ENCODE measurements at regions not wholly inside any gene's neighbourhood (a gene's known extent, or its start where the extent isn't known, plus 50 kb on each side); places are given as distances from the start of the nearest gene placed in this dataset.
"Not testable (repeated sequence)": the region's sequence is repeated elsewhere in the genome, so short reads cannot be mapped to it uniquely, and the experiment has no call there.

DNA sequence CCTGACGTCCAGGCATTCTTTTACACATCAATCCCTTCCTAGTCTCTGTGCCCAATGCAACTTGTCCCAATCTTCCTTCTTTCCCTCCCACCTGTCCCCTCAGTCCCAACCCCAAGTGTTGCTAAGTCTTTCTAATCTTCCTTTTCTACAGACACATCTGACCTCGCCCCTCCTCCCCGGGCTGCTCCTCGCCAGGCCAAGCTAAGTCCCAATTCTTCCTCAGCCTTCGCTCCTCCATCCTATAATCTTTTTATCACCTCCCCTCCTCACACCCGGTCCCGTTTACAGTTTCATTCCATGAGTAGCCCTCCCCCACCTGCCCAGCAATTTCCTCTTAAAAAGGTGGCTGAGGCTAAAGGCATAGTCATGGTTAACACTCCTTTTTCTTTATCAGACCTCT, 413.3 kb upstream of the ST8SIA4 start:
- not testable (repeated sequence) for DNase-seq

DNA sequence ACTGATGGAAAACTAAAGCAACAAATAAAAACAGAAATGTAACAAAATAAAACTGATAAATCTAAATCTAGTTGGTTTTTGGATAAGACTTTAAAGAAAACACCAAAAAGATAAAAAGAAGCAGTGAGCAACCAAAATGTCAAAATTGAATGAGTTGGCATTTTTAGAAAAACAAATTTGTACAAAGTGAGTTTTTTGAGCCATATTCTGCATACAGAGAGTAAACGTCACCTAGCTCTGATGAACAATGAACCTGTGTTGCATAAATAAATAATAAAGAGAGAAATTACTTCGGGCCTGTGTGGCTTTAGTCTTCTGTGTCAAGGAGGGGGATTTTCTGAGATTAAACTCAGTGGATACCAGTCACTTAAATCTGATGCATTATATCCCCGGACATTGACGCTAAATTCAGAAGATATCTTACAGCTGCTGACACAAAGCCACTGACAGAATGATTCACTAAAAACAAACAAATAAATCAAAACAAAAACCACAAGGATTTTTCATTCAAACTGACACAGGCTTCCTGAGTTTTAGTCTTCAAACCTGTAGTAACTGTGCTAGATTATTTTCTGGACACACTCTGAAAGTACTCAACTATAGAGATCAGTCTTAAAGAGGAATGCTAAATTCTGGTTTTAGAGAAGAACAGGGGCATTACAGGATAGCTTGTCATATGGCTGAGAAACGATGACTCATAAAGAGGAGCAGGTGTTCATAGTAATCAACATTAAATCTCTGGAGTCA, 403.5 kb upstream of the ST8SIA4 start:
- peak; percentile 2 for DNase-seq

DNA sequence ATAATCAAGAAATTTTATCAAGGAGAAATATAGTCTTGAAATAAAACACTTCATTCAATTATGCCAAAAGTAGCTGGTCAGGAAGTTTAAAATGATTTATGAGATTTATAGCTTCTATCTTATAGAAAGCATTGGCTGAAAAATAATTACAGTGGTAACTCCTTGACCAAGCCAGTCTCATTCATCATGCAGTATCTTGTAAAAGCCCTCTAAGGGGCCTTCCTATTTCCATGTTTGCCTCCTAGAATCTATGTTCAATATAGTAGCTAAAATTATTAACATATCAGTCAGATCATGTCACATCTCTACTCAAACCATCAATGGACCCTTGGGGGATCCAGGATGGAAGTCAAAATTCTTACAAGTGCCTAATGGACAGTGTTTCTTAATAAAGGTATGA, 393.4 kb upstream of the ST8SIA4 start:
- no peak for DNase-seq

DNA sequence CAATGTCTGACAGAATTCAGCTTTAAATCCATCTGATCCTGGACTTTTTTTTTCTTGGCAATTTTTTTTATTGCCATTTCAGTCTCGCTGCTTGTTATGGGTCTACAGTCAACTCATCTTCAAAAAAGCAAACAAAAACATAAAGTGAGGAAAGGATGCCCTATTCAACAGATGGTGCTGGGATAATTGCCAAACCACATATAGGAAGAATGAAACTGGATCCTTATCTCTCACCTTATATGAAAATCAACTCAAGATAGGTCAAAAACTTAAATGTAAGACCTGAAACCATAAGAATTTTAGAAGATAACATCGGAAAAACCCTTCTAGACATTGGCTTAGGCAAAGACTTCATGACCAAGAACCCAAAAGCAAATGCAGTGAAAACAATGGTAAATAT, 389.1 kb upstream of the ST8SIA4 start:
- no peak for DNase-seq

DNA sequence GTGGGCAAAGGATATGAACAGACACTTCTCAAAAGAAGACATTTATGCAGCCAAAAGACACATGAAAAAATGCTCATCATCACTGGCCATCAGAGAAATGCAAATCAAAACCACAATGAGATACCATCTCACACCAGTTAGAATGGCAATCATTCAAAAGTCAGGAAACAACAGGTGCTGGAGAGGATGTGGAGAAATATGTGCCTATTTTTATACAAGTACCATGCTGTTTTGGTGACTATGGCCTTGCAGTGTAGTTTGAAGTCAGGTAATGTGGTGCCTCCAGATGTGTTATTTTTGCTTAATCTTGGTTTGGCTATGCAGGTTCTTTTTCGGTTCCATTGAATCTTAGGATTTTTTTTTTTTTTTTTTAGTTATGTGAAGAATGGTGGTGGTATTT, 387.7 kb upstream of the ST8SIA4 start:
- DNase-seq, result not testable (repeated sequence)

DNA sequence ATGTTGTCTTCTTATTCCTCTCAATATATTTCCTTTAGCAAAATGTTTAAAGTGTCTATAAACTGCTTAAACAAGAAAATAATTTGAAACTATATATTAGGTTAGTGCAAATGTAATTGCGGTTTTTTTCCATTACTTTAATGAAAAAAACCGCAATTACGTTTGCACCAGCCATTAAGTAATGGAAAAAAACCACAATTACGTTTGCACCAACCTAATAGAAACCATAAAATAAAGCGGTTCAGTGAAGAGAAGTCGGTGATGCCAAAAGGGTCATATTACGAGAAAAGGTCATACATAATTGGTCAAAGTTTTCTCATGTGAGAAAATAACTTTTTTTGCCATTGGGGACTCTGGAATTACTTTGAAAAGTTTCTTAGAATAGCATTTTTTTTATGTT, 385.6 kb upstream of the ST8SIA4 start:
- no peak for DNase-seq

DNA sequence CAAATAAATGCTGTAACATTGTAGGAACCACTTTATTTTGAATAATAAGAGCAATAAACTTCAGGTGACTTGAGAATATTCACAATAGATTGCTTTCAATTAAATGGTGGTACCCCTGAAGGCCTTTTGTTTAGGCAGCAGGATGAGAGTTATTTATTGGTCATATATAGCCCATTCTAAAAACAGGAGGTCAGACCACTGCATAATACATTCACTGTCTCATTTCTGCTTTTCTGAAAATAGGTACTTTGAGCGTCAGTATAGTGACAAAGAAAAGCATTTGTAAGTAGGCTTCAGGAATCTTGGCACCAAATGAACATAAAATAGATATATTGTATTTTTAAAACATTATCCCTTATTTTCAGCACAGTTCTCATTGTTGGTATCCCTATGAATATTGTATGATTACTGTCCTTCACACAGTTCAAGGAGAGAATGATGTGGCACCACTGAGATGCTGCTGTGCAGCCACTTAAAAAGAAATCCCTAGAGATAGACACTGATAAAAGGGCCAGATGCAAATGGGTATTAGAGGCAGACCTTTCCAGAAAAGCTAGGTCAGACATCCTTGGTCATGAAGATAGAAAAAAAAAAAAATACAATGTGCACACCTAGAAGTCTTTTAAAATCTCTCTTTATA, 381.8 kb upstream of the ST8SIA4 start:
- no peak for DNase-seq

DNA sequence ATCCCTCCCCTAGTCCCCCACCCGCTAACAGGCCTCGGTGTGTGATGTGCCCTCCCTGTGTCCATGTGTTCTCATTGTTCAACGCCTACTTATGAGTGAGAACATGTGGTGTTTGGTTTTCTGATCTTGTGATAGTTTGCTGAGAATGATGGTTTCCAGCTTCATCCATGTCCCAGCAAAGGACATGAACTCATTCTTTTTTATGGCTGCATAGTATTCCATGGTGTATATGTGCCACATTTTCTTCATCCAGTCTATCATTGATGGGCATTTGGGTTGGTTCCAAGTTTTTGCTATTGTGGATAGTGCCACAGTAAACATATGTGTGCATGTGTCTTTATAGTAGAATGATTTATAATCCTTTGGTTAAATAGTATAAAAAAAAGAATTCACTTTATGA, 380.9 kb upstream of the ST8SIA4 start:
- not testable (repeated sequence) for DNase-seq

DNA sequence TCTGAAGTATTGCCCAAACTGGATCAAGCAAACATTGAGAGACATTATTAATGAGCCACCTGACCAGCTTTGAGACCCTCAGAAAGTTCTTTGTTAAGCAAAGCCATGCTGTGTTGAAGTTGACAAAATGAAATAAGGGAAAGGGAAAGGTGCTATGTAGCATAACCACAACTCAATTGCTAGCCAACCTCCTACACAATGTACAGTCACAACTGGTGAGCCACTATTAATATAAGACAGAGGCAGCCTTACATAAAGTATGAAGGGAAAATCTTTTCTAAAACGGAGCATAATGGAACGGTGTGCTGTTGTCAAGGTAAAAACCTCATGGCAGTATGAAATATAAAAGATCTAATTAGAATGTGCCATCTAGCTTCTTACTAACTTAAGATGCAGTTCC, 375.8 kb upstream of the ST8SIA4 start:
- no peak for DNase-seq

DNA sequence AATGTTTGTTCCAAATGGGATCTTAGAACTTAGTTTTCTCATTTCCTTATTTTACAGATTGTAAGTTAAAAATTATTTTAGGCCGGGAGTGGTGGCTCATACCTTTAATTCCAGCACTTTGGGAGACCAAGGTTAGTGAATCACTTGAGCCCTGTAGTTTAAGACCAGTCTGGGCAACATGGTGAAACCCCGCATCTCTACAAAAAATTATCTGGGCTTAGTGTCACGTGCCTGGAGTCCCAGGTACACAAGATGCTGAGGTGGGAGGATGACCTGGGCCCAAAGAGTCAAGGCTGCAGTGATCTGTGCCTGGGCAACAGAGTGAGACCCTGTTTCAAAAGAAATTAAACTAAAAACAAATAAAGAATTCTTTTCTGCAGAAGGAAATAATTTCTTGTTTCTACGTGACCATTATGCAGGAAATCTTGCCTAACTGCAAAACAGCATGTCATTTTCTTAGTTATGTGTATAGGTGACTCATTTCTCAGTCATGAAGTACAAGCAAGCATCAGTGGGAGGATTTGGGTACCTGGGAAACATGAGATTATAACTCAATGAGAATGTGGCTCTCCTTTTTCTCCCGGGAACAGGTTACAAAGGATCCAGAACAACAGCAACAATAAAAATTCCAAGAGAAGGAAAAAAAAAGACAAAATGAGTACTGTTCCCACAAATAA, 375.1 kb upstream of the ST8SIA4 start:
- no peak for DNase-seq

DNA sequence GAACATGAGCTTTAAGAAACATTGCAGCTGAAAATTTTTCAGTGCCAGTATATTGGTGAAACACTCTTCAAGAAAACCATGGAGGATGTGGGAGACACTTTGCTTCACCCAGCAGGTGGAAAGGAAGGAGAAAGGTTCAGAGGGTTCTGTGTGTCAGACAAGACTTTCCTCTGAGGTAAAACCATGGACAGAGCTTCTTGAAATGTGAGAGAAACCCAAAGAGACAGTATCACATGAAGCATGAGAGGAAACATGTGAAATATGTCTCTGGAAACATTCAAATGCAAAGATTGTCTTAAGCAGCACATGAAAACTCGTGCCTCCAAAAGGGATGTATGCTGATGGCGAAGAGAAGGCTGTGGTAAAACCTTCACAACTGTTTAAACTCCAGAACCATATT, 368.9 kb upstream of the ST8SIA4 start:
- no peak for DNase-seq

DNA sequence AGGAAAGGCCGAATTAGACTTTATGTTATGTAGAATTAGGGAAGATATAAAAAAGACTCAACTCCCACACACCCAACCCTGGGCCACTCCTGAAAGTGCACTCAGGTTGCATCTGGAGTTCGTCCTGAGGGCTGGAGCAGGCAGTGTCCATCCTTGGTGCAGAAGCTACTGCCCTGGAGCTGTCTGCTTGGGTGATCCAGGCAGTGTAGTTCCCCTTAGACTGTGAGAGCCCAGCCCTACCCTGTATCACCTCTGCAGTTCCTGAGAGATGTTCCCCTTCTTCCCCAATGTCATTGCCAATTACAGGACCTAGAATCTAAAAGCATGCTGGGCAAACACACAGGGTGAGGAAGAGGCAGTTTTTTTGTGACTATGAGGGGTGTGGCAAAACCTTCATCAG, 368.3 kb upstream of the ST8SIA4 start:
- DNase-seq, result no peak

DNA sequence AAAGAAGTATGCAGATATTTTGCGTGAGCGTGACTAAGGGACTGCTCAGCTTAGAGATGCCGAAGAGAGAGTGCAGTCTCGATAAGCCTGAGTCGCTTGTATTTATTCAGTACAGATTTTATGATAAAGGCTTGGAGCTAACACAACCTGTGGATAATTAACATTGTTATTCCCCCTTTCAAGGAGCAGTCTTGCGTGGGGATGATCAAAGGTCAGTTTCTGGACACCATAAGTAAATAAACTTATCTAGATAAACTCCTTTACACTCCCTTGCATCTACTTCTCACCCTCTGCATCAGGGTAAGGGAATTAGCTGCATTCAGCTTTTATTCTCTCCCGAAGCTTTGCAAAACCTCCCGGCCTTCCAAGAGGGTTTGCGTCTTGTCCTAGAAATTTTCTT, 357.8 kb upstream of the ST8SIA4 start:
- no peak for DNase-seq

DNA sequence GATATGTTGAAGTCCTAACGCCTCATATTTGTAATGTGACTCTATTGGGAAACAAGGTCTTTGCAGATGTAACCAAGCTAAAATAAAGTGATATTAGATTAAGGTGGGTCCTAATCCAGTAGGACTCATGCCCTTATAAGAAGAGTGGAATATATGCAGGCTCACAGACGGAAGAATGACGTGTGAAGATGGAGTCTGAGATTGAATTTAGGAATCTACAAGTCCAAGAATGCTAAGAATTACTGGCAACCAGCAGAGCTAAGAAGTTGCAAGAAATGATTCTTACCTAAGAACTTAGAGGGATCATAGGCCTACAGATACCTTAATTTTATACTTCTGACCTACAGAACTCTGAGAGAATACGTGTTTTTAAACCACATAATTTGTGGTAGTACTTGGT, 350.0 kb upstream of the ST8SIA4 start:
- no peak for DNase-seq

DNA sequence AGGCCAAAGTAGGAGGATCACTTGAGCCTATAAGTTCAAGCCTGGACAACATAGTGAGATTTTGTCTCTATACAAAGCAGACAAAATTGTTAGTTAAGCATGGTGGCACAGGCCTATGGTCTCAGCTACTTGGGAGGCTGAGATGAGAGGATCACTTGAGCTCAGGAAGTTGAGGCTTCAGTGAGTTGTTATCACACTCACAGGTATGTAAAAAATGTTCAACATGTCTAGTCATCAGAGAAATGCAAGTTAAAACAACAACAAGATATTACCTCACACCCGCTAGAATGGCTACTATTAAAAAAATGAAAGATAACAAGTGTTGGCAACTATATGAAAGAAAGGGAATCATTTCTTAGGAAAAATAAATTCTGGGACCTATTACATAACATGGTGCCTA, 341.5 kb upstream of the ST8SIA4 start:
- DNase-seq, result no peak

DNA sequence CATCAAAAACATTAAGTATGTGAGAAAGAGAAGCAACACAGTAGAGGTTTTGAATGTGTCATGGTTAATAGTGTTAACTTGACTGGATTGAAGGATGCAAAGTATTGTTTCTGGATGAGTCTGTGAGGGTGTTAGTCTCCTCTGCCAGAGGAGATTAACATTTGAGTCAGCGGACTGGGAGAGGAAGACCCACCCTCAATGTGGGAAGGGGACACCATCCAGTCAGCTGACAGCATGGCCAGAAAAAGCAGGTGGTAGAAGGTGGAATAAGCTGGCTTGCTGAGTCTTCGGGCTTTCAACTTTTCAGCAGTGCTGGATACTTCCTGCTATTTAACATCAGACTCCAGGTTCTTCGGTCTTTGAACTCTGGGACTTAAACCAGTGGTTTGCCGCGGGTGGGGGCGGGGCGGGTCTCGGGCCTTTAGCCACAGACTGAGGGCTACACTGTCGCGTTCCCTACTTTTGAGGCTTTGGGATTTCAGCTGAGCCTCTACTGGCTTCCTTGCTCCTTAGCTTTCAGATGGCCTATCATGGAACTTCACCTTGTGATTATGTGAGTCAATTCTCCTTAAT, 309.9 kb upstream of the ST8SIA4 start:
- DNase-seq, result no peak

DNA sequence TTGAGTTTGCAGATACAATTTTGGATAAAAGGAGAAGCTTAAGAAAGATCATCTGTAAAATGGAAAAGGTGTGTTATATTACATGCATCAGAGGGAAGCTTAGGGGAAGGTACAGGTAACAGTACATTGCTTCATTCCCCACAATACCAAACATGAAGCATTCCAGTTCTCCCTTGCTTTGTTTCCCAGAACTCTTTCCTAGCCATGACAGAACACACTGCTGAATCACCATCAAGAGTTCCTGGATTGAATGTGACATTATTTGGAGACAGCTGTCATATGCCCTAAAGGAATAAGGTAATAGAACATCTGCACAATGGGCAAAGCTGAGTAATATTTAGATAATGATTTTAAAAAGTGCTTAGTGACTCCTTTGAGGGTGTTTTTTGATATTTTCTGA, 303.5 kb upstream of the ST8SIA4 start:
- no peak for DNase-seq

DNA sequence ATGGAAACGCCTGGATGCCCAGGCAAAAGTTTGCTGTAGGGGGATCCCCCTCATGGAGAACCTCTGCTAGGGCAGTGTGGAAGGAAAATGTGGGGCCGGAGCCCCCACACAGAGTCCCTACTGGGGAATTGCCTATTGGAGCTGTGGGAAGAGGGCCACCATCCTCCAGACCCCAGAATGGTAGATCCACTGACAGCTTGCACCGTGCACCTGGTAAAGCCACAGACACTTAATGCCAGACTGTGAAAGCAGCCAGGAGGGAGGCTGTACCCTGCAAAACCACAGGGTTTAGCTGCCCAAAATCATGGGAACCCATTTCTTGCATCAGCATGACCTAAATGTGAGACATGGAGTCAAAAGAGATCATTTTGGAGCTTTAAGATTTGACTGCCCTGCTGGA, 302.0 kb upstream of the ST8SIA4 start:
- not testable (repeated sequence) for DNase-seq

DNA sequence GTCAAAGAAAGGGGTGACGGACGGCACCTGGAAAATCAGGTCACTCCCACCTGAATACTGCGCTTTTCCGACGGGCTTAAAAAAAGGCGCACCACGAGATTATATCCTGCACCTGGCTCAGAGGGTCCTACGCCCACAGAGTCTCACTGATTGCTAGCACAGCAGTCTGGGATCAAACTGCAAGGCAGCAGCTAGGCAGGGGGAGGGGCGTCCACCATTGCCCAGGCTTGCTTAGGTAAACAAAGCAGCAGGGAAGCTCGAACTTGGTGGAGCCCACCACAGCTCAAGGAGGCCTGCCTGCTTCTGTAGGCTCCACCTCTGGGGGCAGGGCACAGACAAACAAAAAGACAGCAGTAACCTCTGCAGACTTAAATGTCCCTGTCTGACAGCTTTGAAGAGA, 277.3 kb upstream of the ST8SIA4 start:
- DNase-seq, result not testable (repeated sequence)

DNA sequence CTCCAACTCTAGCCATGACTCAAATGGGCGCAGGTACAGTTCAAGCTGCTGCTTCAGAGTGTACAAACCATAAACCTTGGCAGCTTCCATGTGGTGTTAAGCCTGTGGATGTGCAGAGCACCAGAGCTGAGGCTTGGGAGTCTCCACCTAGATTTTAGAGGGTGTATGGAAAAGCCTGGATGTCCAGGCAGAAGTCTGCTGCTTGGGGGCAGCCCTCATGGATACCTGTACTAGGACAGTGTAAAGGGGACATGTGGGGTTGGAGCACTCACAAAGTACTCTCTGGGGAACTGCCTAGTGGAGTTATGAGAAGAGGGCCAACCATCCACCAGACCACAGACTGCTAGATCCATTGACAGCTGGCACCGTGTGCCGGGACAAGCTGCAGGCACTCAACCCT, 273.5 kb upstream of the ST8SIA4 start:
- DNase-seq, result no peak

DNA sequence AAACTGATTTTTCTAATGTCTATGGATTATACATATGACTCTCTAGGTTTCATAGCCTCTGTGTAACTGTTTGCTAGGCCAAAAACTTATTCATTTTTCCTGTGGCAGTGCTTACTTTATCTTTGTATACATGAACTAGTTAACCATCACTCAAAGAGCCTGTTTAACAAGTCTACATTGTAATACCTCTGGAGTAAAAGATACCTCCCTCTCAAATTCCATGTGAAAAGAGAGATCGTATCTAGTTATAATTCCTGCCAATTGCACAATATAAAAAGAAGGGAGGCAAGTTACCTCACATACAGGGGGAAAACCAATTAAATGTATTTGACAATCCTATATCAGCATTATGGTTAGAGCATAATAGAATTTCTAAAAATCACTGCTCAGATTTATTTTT, 271.9 kb upstream of the ST8SIA4 start:
- no peak for DNase-seq

DNA sequence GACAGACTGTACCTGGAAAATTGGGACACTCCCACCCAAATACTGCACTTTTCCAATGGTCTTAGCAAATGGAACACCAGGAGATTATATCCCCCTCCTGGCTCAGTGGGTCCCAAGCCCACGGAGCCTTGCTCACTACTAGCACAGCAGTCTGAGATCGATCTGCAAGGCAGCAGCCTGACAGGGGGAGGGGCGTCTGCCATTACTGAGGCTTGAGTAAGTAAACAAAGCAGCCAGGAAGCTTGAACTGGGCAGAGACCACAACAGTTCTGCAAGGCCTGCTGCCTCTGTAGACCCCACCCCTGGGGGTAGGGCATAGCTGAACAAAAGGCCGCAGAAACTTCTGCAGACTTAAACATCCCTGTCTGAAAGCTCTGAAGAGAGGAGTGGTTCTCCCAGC, 260.0 kb upstream of the ST8SIA4 start:
- no peak for DNase-seq

DNA sequence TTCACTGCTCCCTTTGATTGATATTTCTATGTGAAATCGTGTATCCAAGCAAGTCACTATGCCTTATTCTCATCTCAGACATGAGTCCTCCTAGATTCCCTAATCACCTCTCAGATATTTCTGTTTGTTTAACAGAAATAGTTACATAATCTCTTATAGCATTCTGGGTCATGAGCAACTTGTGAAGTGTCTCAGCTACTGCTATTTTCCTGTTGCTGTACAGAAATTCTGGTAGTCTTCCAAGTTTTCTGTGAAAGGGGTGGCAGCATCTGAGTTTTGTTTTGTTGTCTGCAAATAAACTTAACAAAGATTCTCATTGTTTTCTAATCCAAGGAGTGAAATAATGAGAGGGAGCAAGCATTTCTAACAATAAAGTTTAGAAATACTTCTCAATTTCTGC, 256.9 kb upstream of the ST8SIA4 start:
- DNase-seq, result no peak

DNA sequence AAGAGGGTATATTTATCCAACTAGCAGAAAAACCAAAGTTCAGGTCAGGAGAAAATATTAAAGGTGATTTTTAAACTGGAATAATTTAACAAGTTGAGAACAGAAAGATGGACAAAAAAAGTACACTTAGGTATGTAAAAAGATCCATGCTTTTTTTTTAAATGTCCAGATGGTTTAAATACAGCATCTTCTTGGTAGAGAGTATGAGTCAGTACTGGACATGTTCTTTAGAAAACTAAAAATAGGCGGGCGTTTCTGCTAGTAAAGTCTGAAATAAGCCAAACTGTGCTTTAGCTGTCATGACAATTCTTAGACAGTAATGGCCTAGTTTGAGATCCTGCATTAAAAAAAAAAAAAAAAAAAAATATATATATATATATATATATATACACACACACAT, 255.9 kb upstream of the ST8SIA4 start:
- no peak for DNase-seq

Data from NCI-H510A (cell line).